ENCODE measurements at regions not wholly inside any gene's neighbourhood (a gene's known extent, or its start where the extent isn't known, plus 50 kb on each side); places are given as distances from the start of the nearest gene placed in this dataset.
A peak's percentile ranks its signal among the peaks of the same experiment; 100 is the strongest.

GRCh38 chr21:16072221-16072620, 342.4 kb downstream of the USP25 start:
- no peak overlapping the region for H3K23ac ChIP-seq (ENCODE audit: low read depth, low read length, poor library complexity)
- H2AFZ ChIP-seq (ENCODE audit: low read length): no peak overlapping the region
- H3K18ac ChIP-seq (ENCODE audit: low read length): no peak overlapping the region
- H3K4me3 ChIP-seq (ENCODE audit: low read length in 2 of 2): no peak overlapping the region
- no peak overlapping the region for H2BK120ac ChIP-seq (ENCODE audit: low read depth, low read length)
- H3K4me2 ChIP-seq (ENCODE audit: insufficient read depth, low read length, poor library complexity, severe bottlenecking): no peak overlapping the region
- no peak overlapping the region for H2BK5ac ChIP-seq (ENCODE audit: low read length)
- H2AK5ac ChIP-seq (ENCODE audit: low read depth, low read length): no peak overlapping the region
- H3K79me1 ChIP-seq (ENCODE audit: low read depth, low read length): no peaks in the 10 kb centered on the region
- no peak overlapping the region for H4K91ac ChIP-seq (ENCODE audit: low read depth, low read length, poor library complexity)
- no peaks in the 10 kb centered on the region for H3K27me3 ChIP-seq (ENCODE audit: control insufficient read depth in 3 of 3, insufficient read depth in 3 of 3, low read depth in 1 of 3, low read length in 3 of 3)
- no peak overlapping the region for H3K9ac ChIP-seq (ENCODE audit: low read depth, low read length, poor library complexity)
- H4K8ac ChIP-seq (ENCODE audit: low read depth, low read length): no peak overlapping the region
- no peaks in the 10 kb centered on the region for H3K36me3 ChIP-seq (replicated peaks in 1 of 2; ENCODE audit: control insufficient read depth in 2 of 2, insufficient read depth in 2 of 2, low read length in 2 of 2)
- no peak overlapping the region for H3K4ac ChIP-seq (ENCODE audit: low read length)
- H2BK12ac ChIP-seq (ENCODE audit: low read length): no peak overlapping the region
- no peak overlapping the region for H2BK15ac ChIP-seq (ENCODE audit: low read length)
- no peak overlapping the region for H3K27ac ChIP-seq (replicated peaks; ENCODE audit: low read length)
- WGBS, 2 donors (ENCODE audit: extremely low coverage in 2 of 2, insufficient read length in 2 of 2, insufficient replicate concordance in 1 of 2): no CpG with 5 or more reads among the region's 3 CpGs
- H3K4me1 ChIP-seq (ENCODE audit: control insufficient read depth in 2 of 2, insufficient read depth in 1 of 2, low read depth in 1 of 2, low read length in 2 of 2): peaks cover 1 to 17% of the 10 kb centered on the region in 2 donors
- H3K14ac ChIP-seq (ENCODE audit: low read length): no peak overlapping the region
- DNase-seq (ENCODE audit: low spot score): no peak
- H3K9me3 ChIP-seq (replicated peaks in 1 of 2; ENCODE audit: control insufficient read depth in 2 of 2, insufficient read depth in 1 of 2, low read depth in 1 of 2, low read length in 2 of 2): no peaks in the 10 kb centered on the region

- Histone ChIP-seq H3K9me3 (replicated peaks in 1 of 2; ENCODE audit: control insufficient read depth in 2 of 2, insufficient read depth in 1 of 2, low read depth in 1 of 2, low read length in 2 of 2) (no peaks in the 10 kb centered on the region), H2BK120ac (ENCODE audit: low read depth, low read length) (no peak overlapping the region), H3K4me3 (ENCODE audit: low read length in 2 of 2) (no peak overlapping the region), H3K36me3 (replicated peaks in 1 of 2; ENCODE audit: control insufficient read depth in 2 of 2, insufficient read depth in 2 of 2, low read length in 2 of 2) (no peaks in the 10 kb centered on the region), H4K8ac (ENCODE audit: low read depth, low read length) (no peak overlapping the region), H3K9ac (ENCODE audit: low read depth, low read length, poor library complexity) (no peak overlapping the region), H3K27me3 (ENCODE audit: control insufficient read depth in 3 of 3, insufficient read depth in 3 of 3, low read depth in 1 of 3, low read length in 3 of 3) (no peaks in the 10 kb centered on the region), H2BK12ac (ENCODE audit: low read length) (no peak overlapping the region), H3K4ac (ENCODE audit: low read length) (no peak overlapping the region), H3K79me1 (ENCODE audit: low read depth, low read length) (no peaks in the 10 kb centered on the region), H3K4me2 (ENCODE audit: insufficient read depth, low read length, poor library complexity, severe bottlenecking) (no peak overlapping the region), H4K91ac (ENCODE audit: low read depth, low read length, poor library complexity) (no peak overlapping the region), H2AK5ac (ENCODE audit: low read depth, low read length) (no peak overlapping the region), H3K4me1 (ENCODE audit: control insufficient read depth in 2 of 2, insufficient read depth in 1 of 2, low read depth in 1 of 2, low read length in 2 of 2) (peaks cover 1 to 17% of the 10 kb centered on the region in 2 donors), H2BK5ac (ENCODE audit: low read length) (no peak overlapping the region), H3K14ac (ENCODE audit: low read length) (no peak overlapping the region), H3K23ac (ENCODE audit: low read depth, low read length, poor library complexity) (no peak overlapping the region), H2AFZ (ENCODE audit: low read length) (peak overlapping the region; percentile 48), H2BK15ac (ENCODE audit: low read length) (no peak overlapping the region), H3K27ac (replicated peaks; ENCODE audit: low read length) (no peak overlapping the region), H3K18ac (ENCODE audit: low read length) (no peak overlapping the region)
- WGBS, 2 donors (ENCODE audit: extremely low coverage in 2 of 2, insufficient read length in 2 of 2, insufficient replicate concordance in 1 of 2): no CpG with 5 or more reads among the region's 6 CpGs
- DNase-seq (ENCODE audit: low spot score): no peak
Measured at GRCh38 chr21:16072737-16073136, 343.0 kb downstream of the USP25 start.

GRCh38 chr21:16073586-16073985, 343.8 kb downstream of the USP25 start:
- Histone ChIP-seq H3K14ac (ENCODE audit: low read length) (no peak overlapping the region), H3K4me1 (ENCODE audit: control insufficient read depth in 2 of 2, insufficient read depth in 1 of 2, low read depth in 1 of 2, low read length in 2 of 2) (peaks cover 1 to 17% of the 10 kb centered on the region in 2 donors), H3K18ac (ENCODE audit: low read length) (no peak overlapping the region), H2BK12ac (ENCODE audit: low read length) (no peak overlapping the region), H4K91ac (ENCODE audit: low read depth, low read length, poor library complexity) (no peak overlapping the region), H2BK5ac (ENCODE audit: low read length) (no peak overlapping the region), H2BK120ac (ENCODE audit: low read depth, low read length) (no peak overlapping the region), H3K4me2 (ENCODE audit: insufficient read depth, low read length, poor library complexity, severe bottlenecking) (no peak overlapping the region), H3K36me3 (replicated peaks in 1 of 2; ENCODE audit: control insufficient read depth in 2 of 2, insufficient read depth in 2 of 2, low read length in 2 of 2) (no peaks in the 10 kb centered on the region), H2AK5ac (ENCODE audit: low read depth, low read length) (no peak overlapping the region), H3K23ac (ENCODE audit: low read depth, low read length, poor library complexity) (no peak overlapping the region), H3K4me3 (ENCODE audit: low read length in 2 of 2) (no peak overlapping the region), H3K9me3 (replicated peaks in 1 of 2; ENCODE audit: control insufficient read depth in 2 of 2, insufficient read depth in 1 of 2, low read depth in 1 of 2, low read length in 2 of 2) (no peaks in the 10 kb centered on the region), H3K9ac (ENCODE audit: low read depth, low read length, poor library complexity) (no peak overlapping the region), H3K79me1 (ENCODE audit: low read depth, low read length) (no peaks in the 10 kb centered on the region), H3K4ac (ENCODE audit: low read length) (no peak overlapping the region), H4K8ac (ENCODE audit: low read depth, low read length) (no peak overlapping the region), H3K27ac (replicated peaks; ENCODE audit: low read length) (no peak overlapping the region), H3K27me3 (ENCODE audit: control insufficient read depth in 3 of 3, insufficient read depth in 3 of 3, low read depth in 1 of 3, low read length in 3 of 3) (no peaks in the 10 kb centered on the region), H2AFZ (ENCODE audit: low read length) (no peak overlapping the region), H2BK15ac (ENCODE audit: low read length) (no peak overlapping the region)
- WGBS, 2 donors (ENCODE audit: extremely low coverage in 2 of 2, insufficient read length in 2 of 2, insufficient replicate concordance in 1 of 2): no CpG with 5 or more reads among the region's 2 CpGs
- DNase-seq (ENCODE audit: low spot score): no peak

GRCh38 chr21:16074950-16075489, 345.2 kb downstream of the USP25 start:
- Histone ChIP-seq H4K8ac (ENCODE audit: low read depth, low read length) (no peak overlapping the region), H2BK120ac (ENCODE audit: low read depth, low read length) (no peak overlapping the region), H3K27ac (replicated peaks; ENCODE audit: low read length) (no peak overlapping the region), H3K23ac (ENCODE audit: low read depth, low read length, poor library complexity) (no peak overlapping the region), H2BK5ac (ENCODE audit: low read length) (no peak overlapping the region), H4K91ac (ENCODE audit: low read depth, low read length, poor library complexity) (no peak overlapping the region), H3K4me2 (ENCODE audit: insufficient read depth, low read length, poor library complexity, severe bottlenecking) (no peak overlapping the region), H2BK12ac (ENCODE audit: low read length) (no peak overlapping the region), H3K9ac (ENCODE audit: low read depth, low read length, poor library complexity) (no peak overlapping the region), H2AFZ (ENCODE audit: low read length) (no peak overlapping the region), H3K14ac (ENCODE audit: low read length) (no peak overlapping the region), H3K4me3 (ENCODE audit: low read length in 2 of 2) (no peak overlapping the region), H3K4me1 (ENCODE audit: control insufficient read depth in 2 of 2, insufficient read depth in 1 of 2, low read depth in 1 of 2, low read length in 2 of 2) (peaks cover 1 to 17% of the 10 kb centered on the region in 2 donors), H3K27me3 (ENCODE audit: control insufficient read depth in 3 of 3, insufficient read depth in 3 of 3, low read depth in 1 of 3, low read length in 3 of 3) (no peaks in the 10 kb centered on the region), H3K4ac (ENCODE audit: low read length) (no peak overlapping the region), H3K18ac (ENCODE audit: low read length) (no peak overlapping the region), H2BK15ac (ENCODE audit: low read length) (no peak overlapping the region), H3K9me3 (replicated peaks in 1 of 2; ENCODE audit: control insufficient read depth in 2 of 2, insufficient read depth in 1 of 2, low read depth in 1 of 2, low read length in 2 of 2) (no peaks in the 10 kb centered on the region), H2AK5ac (ENCODE audit: low read depth, low read length) (no peak overlapping the region), H3K36me3 (replicated peaks in 1 of 2; ENCODE audit: control insufficient read depth in 2 of 2, insufficient read depth in 2 of 2, low read length in 2 of 2) (no peaks in the 10 kb centered on the region), H3K79me1 (ENCODE audit: low read depth, low read length) (no peaks in the 10 kb centered on the region)
- WGBS, 2 donors (ENCODE audit: extremely low coverage in 2 of 2, insufficient read length in 2 of 2, insufficient replicate concordance in 1 of 2): no CpG with 5 or more reads among the region's 3 CpGs
- DNase-seq (ENCODE audit: low spot score): no peak

All from neuronal stem cell (in vitro differentiated cells).